HK-2 (cell line): ENCODE measurements at regions not wholly inside any gene's neighbourhood (a gene's known extent, or its start where the extent isn't known, plus 50 kb on each side); places are given as distances from the start of the nearest gene placed in this dataset.

Experiments used
- DNase-seq: peaks from one replicate; pipeline ENCODE4 v3.0.0-alpha.2; 2018; ENCODE audit not compliant: unreplicated experiment

- DNase-seq: no peak
These were observed 138.0 kb upstream of the STC2 start for GRCh38 chr5:173466227-173466626.

GRCh38 chr5:173464813-173465212, 136.6 kb upstream of the STC2 start:
- no peak for DNase-seq

- no peak for DNase-seq
These were observed 135.0 kb upstream of the STC2 start for GRCh38 chr5:173463207-173463606.

- DNase-seq: no peak
These were observed 130.8 kb upstream of the STC2 start for GRCh38 chr5:173458828-173459609.

GRCh38 chr5:173457482-173457881, 129.3 kb upstream of the STC2 start:
- DNase-seq: no peak

- no peak for DNase-seq
These were observed 128.5 kb upstream of the STC2 start for GRCh38 chr5:173456751-173457171.

- DNase-seq: no peak
These were observed 128.0 kb upstream of the STC2 start for GRCh38 chr5:173456181-173456580.

GRCh38 chr5:173455599-173455957, 127.4 kb upstream of the STC2 start:
- DNase-seq: no peak

GRCh38 chr5:173454736-173455598, 126.8 kb upstream of the STC2 start:
- DNase-seq: peak; percentile 80

- DNase-seq: no peak
These were observed 126.1 kb upstream of the STC2 start for GRCh38 chr5:173454361-173454735.

GRCh38 chr5:173453167-173453566, 125.0 kb upstream of the STC2 start:
- no peak for DNase-seq

GRCh38 chr5:173452119-173452905, 124.1 kb upstream of the STC2 start:
- DNase-seq: no peak

GRCh38 chr5:173451651-173452050, 123.4 kb upstream of the STC2 start:
- no peak for DNase-seq

GRCh38 chr5:173451031-173451430, 122.8 kb upstream of the STC2 start:
- no peak for DNase-seq

- no peak for DNase-seq
These were observed 122.0 kb upstream of the STC2 start for GRCh38 chr5:173450188-173450587.

GRCh38 chr5:173448856-173449255, 120.6 kb upstream of the STC2 start:
- no peak for DNase-seq

GRCh38 chr5:173443971-173444370, 115.8 kb upstream of the STC2 start:
- no peak for DNase-seq

- DNase-seq: no peak
These were observed 112.9 kb upstream of the STC2 start for GRCh38 chr5:173441053-173441628.

- DNase-seq: no peak
These were observed 110.7 kb upstream of the STC2 start for GRCh38 chr5:173438951-173439350.

GRCh38 chr5:173435447-173435846, 107.2 kb upstream of the STC2 start:
- no peak for DNase-seq

- no peak for DNase-seq
These were observed 106.1 kb upstream of the STC2 start for GRCh38 chr5:173434270-173434669.

- DNase-seq: no peak
These were observed 102.2 kb upstream of the STC2 start for GRCh38 chr5:173430394-173430793.
